Activated CD4-positive, CD25-positive, alpha-beta regulatory T cell treated with anti-CD3 and anti-CD28 coated beads, Interleukin-2, amount 50 U/mL, for 16 hours (primary cell): ENCODE measurements at regions not wholly inside any gene's neighbourhood (a gene's known extent, or its start where the extent isn't known, plus 50 kb on each side); places are given as distances from the start of the nearest gene placed in this dataset.
"Not testable (repeated sequence)": the region's sequence is repeated elsewhere in the genome, so short reads cannot be mapped to it uniquely, and the experiment has no call there.

Source experiments
- DNase-seq: peaks from one replicate; pipeline ENCODE4 v3.0.0-alpha.2; 2020; ENCODE audit warnings: low read depth, low spot score

DNA sequence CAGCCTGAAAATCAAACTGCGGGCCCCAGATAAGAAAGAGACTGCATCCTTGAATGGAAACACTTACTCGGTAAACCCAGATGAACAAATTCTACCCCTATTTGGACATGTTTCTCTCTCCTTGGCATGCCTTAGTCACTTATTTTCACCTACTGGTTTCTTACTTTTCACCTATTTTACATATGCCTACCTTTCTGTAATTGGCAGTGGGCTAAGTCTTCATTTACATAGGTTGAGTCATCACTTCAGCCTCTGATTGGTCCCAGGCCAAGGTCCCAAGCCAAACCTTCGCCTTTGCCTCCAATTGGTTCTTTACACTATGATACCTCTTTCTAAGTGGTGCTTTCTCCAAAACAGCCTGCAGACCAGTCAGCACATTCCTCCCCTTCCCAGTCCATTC, 111.3 kb downstream of the DYRK2 start:
- no peak for DNase-seq

DNA sequence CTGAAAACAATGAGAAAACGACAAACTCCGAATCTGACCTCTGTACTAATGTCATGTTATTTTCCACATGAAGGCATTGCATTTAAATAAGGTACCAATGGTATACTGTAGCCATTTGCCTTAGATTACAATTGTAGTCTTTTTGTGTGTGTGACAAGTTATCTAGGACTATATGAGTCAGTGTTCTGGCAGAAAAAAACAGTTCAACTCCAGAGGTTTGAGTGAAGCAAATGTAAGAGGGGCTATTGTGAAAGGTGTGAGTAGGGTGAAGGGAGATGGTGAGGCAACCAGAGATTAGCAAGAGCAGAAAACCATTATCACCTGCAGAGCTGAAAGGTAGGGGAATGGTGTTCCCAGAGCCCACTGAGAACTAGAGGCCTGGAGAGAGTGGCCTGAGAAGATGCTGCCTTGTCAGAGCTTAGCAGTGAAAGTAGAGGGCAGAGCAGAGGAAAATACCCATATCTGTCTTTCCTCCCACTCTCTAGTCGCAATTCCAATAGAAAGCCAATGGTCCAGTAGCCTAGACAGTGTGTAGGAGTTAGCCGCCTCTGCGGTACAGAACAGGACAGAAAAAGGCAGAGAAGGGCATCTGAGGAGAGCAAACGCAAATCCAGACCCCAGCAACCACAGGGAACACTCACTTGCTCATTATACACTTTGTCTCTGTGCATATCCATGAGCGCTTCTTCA, 112.2 kb downstream of the DYRK2 start:
- DNase-seq, result no peak

DNA sequence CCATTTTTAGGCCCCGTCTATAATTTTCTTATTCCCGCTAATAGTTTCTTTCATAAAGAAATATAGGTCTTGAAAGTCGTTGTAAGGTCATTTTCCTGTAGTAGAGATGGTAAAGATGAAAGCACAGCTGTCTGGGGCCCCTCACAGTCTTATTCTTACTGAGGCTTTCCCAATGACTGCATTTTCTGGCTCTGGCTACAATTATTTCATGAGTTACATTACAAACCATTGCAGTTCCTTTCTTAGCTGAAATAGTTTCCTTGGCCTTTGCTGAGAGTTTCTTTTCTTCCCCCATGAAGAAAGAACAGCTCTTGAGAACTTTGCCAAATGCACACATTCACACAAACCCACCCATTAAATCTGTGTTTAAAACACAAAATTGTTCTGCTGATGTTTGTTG, 113.0 kb downstream of the DYRK2 start:
- DNase-seq, result no peak

DNA sequence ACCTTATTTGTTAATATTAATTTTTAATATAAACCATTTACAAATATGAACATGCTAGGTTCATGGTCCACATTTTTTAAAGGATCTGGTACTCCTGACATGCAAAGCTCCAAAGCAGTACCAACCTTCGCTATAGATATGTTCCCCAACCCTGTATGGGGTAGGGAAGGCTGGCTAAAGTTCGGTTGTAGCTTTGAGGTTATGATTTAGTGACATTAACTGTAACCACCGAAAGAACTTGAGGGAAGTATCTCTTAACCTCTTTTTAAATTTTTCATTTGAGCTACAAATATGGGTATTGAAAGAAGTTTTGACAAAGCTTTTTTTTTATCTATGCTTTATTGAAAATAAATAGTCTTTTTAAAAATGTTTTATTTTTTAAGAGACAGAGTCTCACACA, 115.5 kb downstream of the DYRK2 start:
- no peak for DNase-seq

DNA sequence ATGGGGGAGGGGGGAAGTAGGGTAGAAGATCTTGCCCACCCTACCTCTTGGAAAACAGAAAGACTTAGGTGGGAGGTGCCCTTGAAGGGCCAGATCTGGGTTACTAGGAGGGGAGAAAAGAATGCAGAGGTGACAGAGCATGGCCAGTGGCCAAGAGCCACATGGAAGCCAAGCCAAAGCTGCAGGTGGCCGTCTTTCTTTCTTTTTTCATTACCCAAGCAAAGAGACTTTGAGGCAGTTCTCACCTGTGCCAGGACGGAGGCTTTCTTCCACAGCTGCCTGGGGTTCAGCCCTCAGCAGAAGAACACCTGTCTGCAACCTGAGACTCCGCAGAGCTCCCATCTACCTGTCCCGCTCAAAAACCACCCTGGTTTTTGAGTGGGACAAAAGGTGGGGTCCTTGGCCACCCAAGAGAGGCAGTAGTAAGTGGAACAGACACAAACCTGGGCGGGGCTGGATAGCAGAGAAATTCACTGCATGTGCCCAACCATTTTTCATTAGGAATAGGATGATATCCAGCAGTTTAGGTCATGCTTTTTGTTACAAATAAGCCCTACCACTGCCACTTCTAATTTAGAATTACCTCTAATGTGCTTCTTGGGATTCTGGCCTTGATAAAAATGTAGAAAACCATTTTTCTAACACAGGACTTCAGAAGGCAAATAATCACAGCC, 116.5 kb downstream of the DYRK2 start:
- no peak for DNase-seq

DNA sequence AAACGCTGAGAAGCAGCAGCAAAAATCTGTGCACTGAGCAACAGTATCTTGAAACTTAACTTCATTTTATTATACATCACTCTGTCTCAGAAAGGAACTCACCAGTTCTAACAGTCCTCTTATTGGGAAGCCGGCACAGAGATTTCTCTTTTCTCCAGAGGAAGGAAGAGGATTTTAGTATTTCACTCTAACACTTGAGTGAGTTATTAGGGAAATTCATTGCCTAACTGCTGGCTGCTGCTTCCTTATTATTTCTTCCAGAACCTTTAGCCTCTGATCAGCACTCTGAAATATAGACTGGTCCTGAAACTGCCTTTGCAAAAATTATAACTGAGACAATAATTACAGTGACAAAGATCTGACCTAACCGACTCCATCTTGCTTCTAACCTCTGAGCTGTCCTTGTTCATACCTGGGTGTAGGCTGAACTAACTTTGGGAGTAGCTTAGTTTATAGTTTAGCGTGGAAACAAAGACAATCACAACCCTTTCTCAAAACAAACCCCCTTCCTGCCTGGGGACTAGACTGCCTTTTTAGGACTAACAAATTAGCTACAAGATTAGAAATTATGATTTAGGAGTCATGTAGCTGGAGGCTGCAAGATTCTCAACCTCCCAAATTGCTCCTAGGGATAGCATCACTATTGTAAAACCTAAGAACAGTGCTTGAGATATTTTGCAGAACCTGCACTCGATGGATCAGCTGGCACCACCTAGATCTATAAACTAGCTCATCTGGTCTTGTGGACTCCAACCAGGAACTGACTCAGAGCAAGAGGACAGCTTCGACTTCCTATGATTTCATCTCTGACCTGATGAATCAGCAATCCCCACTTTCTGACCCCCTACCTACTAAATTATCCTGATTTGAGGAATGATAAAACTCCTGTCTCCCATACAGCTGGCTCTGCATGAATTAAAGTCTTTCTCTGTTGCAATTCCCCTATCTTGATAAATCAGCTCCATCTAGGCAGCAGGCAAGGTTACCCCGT, 117.5 kb downstream of the DYRK2 start:
- DNase-seq, result no peak

DNA sequence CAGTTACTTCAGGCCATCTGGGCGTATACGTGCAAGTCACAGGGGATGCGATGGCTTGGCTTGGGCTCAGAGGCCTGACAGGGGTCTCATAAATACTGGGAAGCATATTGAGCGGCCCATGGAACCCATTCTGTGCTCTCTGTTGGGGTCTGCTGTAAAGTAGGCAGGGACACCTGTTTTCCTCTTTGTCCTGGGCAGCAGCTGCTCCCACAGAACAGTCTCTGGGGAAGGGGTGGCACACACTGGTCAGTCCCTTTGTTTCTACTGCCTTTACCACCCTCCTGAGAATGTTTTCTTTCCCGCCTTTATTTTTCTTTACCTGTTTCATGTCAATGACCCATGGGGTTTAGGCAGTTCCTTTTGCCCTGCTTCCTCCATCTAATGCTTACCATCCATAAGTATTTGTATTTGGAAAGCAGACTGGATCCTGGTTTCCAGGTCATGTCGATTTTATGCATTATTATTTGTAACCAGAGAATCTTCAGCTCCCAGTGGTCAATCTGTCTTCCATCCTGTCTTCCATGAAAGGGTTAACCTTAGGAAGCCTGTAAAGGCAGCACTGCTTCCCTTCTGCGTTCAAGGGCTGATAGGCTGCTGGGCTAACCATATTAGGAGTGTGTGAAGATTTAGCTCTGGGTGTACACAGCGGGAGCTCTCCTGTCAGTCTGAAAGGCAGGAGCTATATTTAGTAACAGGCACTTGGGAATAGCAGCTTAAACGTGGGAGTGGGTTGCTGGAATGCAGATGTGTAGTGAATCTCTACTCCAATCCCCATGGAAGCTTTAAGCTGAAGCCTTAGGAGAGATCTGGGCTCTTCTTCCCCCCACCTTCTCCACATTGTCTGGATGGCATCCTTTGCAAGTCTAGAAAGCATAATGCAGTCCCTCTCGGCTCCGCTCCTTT, 124.0 kb downstream of the DYRK2 start:
- DNase-seq, result no peak

DNA sequence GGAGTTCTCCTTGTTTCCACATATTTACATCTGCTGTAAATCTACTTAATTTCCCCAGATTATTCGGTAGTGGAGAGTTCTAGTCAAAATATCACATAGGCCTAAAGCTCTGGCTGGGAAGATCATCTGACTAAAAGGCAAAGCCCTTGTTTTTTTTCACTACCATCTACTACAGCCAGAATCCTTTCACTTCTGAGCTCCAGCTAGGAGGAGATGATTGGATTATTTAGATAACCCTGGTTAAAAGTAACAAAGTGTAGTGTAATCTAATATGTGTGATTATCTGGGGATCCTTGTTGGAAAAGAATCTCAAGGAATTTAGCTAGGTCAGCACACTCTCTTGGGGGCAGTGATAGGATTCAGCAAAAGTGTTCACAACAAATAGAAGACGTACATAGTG, 125.4 kb downstream of the DYRK2 start:
- DNase-seq, result no peak

DNA sequence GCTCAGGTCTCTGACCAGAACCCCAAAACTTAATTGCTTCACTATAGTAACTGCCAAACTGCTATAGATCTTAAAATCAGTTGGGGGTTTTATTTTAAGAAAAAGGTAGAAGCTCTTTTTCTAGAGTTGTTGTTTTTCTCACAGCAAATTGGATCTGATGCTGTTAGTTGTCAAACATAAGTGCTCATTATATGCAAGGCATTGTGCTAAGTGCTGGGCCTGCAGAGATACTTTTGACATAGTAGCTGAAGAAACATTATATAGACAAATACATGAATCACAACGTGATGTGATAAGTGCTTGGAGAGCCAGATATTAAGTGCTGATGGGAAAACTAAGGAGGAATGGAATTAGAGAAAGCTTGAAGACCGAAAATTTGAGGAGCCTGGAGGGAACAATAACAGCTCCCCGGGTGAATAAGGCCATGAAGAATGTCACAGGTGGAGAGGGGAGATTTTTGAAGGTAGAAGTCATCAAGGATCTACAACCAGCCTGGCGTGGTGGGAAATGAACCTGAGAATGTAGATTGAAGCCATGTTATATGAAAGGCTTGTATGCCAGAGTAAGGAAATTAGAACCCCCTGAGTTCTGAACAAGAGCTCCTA, 126.5 kb downstream of the DYRK2 start:
- DNase-seq, result no peak

DNA sequence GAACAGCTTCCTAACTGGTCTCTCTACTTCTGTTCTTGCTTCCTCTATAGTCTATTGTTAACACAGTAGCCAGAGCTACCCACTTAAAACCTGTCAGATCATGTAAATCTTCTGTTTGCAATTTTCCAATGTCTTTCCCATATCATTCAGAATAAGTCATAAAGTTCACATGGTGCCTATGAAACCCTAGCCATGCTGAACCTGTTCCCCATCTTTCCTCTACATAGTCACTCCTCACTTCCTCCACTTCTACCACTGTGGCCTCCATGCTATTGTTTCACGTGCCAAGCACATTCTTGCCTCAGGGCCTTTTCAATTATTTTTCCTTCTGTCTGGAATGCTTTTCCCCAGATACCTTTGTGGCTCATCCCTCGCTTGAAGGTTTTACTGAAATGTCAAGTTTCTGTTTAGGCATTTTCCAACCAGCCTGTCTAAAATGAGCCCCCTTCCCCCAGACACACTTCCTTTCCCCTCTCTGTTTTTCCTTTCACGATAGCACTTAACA, 132.1 kb downstream of the DYRK2 start:
- DNase-seq, result no peak

DNA sequence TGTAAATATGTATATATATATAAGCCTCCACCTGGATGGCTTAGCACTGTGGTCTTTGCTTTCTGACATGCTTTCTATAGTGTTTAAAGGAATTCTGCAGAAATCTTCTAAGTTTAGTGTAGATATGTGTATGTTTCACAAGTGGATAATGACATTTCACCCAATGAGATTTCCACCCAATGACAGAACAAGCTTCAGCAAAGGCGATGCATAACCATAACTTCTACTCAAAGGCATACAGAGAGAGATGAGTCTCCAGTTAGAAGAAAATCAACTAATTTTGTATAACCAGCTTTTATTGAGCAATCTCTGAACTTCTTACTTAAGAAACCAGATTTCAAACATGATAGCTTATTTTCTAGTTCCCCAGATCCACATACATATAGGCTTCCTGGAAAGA, 134.0 kb downstream of the DYRK2 start:
- DNase-seq, result no peak

DNA sequence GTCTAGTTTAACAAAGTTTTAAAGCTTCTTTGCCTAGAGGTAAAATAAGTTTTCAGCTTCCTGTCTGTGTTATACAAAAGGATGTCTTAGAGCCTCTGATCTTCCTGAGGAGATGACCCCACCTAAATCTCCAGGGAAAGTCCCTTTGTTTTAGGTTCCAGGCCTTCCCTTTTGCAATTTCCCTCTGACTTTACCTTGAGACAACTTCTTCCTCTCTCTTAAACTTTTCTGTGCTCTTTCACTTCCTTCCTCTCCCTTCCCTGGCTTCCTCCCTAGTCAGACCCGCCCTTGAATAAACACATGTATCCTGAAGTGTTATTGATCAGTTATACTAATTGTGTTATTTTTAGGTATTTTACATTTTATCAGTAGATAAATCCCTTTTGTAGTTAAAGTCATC, 134.8 kb downstream of the DYRK2 start:
- DNase-seq, result no peak

DNA sequence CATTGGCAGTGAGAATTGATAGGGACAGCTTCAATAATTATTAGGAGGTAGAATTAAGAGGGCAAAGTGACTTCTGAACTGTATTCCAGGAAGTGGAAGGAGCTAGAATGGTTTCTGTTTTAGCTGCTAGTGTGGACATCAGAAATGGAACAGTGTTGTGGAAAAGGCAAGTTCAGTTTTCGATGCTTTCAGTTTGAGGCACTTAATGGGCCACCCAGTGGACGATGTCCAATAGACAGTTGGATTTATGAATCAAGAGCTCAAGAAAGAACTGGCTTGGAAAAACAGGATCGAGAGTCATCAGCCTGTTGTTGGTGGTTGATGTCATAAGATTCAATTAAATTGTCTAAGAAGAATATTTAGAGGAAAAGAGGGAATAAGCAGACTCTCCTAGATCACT, 136.3 kb downstream of the DYRK2 start:
- no peak for DNase-seq

DNA sequence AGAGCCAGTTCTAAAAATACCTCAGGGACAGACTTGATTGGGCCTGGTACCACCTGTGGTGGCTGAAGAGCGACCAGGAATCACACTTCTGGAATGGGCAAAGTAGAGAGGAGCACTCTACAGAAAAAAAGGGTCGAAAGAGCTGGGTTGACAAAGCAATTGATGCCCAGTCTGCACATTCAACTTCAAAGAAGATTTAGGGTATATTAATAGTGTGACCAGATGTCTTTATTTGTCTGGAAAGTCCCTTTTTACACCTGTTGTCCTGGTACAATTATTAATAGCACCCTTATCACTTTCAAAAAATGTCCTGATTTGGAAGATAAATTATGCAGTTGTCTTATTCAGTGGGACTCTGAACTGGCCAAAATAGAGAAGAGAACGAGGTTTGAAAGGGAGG, 137.5 kb downstream of the DYRK2 start:
- no peak for DNase-seq

DNA sequence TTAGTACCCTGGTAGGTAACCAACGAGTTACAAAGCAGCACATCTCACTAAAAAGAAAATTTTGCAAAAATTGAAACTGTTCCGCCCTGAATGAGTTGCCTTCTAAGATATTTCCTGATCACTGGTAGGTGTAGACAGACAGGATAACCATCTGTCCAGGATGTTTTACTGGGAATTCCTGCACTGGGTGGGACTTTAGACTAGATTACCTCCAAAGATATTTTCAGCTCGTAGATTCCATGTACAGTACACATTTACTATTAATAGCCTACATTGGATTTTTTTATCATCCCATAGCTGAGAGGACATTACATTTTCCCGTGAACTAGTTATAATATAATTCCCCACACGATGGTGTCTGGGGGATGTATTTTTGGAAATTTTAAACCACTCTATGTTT, 139.6 kb downstream of the DYRK2 start:
- DNase-seq, result no peak

DNA sequence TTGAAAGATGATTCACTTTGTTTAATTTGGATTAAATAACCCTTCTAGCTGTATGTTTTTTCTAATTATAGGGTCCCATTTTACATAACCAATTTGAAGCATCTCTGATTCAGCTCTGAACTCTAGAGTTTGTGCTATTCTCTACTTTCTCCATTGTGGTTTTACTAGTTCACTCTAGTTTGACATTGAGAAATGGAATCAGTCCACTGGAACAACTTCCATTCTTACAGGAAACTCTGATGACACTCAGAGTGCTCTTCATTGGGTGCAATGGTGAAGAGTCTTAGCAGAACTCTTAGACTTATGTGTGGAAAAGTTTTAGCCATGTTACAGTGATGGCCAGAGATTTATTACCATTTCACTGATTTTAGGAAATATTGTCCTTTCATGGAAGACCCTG, 140.7 kb downstream of the DYRK2 start:
- DNase-seq, result no peak

DNA sequence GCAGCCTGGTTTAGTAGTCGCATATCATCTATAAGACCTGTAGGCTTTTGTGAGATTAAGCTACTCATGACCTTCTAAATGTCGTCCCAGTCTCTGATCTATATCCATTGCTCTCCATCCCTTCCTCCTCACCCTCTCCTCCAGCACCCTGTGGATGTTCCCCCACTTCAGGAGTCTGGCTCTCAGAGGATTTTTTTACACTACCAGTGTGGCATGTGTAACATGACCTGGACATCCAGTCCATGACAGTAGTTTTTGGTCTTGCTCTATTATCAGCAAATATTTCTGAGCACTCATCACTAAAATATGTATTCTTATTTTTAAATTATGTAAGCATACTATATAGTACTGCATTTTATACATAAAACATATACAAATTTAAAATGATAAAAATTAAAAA, 142.1 kb downstream of the DYRK2 start:
- DNase-seq, result no peak

DNA sequence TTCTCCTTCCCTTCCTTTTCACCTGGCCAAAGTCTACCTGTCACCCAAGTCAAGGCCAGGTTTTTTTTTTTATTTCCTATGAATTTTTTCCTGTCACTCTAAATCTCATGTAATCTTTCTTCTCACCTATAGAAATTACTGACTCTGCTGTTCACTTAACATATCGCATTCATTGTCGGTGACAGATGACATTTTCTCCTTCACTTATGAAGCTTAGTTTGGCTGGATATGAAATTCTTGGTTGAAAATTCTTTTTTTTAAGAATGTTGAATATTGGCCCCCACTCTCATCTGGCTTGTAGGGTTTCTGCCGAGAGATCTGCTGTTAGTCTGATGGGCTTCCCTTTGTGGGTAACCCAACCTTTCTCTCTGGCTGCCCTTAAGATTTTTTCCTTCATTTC, 142.8 kb downstream of the DYRK2 start:
- DNase-seq, result not testable (repeated sequence)

DNA sequence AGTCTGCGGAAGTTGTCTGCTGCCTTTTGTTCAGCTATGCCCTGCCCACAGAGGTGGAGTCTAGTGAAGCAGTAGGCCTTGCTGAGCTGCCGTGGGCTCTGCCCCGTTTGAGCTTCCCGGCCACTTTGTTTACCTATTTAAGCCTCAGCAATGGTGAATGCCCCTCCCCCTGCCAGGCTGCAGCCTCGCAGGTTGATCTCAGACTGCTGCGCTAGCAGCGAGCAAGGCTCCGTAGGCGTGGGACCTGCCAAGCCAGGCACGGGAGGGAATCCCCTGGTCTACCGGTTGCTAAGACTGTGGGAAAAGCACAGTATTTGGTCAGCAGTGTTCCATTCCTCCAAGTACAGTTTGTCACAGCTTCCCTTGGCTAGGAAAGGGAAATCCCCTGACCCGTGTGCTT, 143.6 kb downstream of the DYRK2 start:
- DNase-seq, result no peak

DNA sequence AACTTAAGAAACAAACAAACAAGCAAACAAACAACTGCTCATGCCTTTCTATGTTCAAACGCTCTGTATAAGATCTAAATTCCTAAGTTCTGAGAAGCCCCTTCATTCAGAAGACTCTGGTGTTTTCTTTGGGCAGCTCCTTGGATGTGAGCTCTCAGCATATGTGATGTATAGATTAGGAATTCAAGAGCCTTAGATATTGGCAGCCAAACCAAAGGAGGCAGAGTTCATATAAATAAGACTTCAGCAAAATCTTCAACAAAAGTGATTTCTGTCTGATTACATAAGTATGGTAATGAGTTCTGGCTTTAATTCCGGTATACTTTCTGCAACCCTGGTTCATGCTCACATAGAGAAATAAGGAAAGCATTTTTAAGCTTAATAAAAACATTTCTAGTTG, 145.6 kb downstream of the DYRK2 start:
- no peak for DNase-seq

DNA sequence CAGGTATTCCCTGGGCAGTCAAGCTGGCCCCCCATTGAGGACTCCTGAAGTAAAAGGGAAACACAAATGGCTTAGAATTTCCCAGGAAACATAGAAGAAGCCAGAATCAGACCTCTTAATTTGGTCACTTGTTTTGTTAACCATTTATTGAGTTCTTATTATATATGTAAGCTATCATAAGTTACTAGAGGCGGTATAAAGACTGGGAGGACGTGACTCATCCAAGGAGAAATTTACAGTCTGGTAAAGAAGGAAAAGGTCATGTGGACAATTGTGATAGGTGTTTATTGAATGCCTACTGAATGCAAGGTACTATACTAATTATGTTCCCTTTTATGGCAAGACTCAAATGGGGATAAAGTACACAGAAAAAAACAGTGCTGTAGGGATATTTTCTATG, 146.7 kb downstream of the DYRK2 start:
- DNase-seq, result no peak
